AG04449 (cell line): ENCODE measurements at regions not wholly inside any gene's neighbourhood (a gene's known extent, or its start where the extent isn't known, plus 50 kb on each side); places are given as distances from the start of the nearest gene placed in this dataset.

Source experiments
- CTCF ChIA-PET: fragments of 350-600 bp; formaldehyde crosslinking; extraction: SDS; loops from one replicate; lab custom pipeline; 2021; ENCODE audit warnings: antibody characterized with exemption; lab: Yijun Ruan, JAX
- POLR2A ChIA-PET: fragments of 400-600, 350-600 bp; formaldehyde crosslinking; extraction: SDS; loops from one replicate; lab custom pipeline; 2020; ENCODE audit warnings: antibody characterized with exemption, inconsistent platforms; lab: Yijun Ruan, JAX
- DNase-seq: peaks from one replicate; pipeline ENCODE4 v3.0.0-alpha.2; 2010; ENCODE audit warnings: low read depth, low spot score
- H3K4me3 ChIP-seq: 2 replicates; pipeline ENCODE4 v1.5.1; 2011; ENCODE audit warnings: low read depth, mild to moderate bottlenecking, control low read depth, low read length
- CTCF ChIP-seq: IDR thresholded peaks from one replicate; pipeline ENCODE4 v1.5.1; 2011; ENCODE audit warnings: mild to moderate bottlenecking, moderate library complexity, low read length, control low read depth, inconsistent platforms; ENCODE audit not compliant: insufficient read depth; ENCODE audit errors: missing control alignments

GRCh38 chr2:166568409-166568808 lies 74.4 kb upstream of the SCN7A start:
- TF ChIP-seq CTCF = no peak
- H3K4me3 ChIP-seq = no peak overlapping the region
- ChIA-PET POLR2A (no interaction called here), CTCF (no interaction called here)
- DNase-seq = no peak

- ChIA-PET POLR2A (no interaction called here), CTCF (no interaction called here)
- no peak for DNase-seq
- no peak overlapping the region for H3K4me3 ChIP-seq
- TF ChIP-seq CTCF = no peak
Measured at GRCh38 chr2:166565501-166565900, 71.5 kb upstream of the SCN7A start.

- no peak for DNase-seq
- ChIA-PET CTCF (interaction anchor here (0.7 kb wide), 1 partner anchor 650 kb away, joined by 3 read pairs; no protein-coding TSS in a partner anchor), POLR2A (no interaction called here)
- TF ChIP-seq CTCF = no peak
- H3K4me3 ChIP-seq = no peak overlapping the region
Measured at GRCh38 chr2:166563894-166564293, 69.8 kb upstream of the SCN7A start.

GRCh38 chr2:166560022-166560421 lies 66.0 kb upstream of the SCN7A start:
- DNase-seq = no peak
- ChIA-PET POLR2A (interaction anchor here (0.6 kb wide), 1 partner anchor 51 kb away, joined by 3 read pairs; no protein-coding TSS in a partner anchor), CTCF (no interaction called here)
- H3K4me3 ChIP-seq = no peak overlapping the region
- TF ChIP-seq CTCF = no peak

GRCh38 chr2:166550923-166551322 lies 56.9 kb upstream of the SCN7A start:
- H3K4me3 ChIP-seq = no peak overlapping the region
- DNase-seq = no peak
- ChIA-PET POLR2A (no interaction called here), CTCF (no interaction called here)
- TF ChIP-seq CTCF = no peak

- no peak for TF ChIP-seq CTCF
- no peak overlapping the region for H3K4me3 ChIP-seq
- no peak for DNase-seq
- POLR2A ChIA-PET = no interaction called here
- CTCF ChIA-PET = no interaction called here
Measured at GRCh38 chr2:166545473-166545872, 51.4 kb upstream of the SCN7A start.
